GM21825 (cell line): ENCODE measurements at regions not wholly inside any gene's neighbourhood (a gene's known extent, or its start where the extent isn't known, plus 50 kb on each side); places are given as distances from the start of the nearest gene placed in this dataset.
A peak's percentile ranks its signal among the peaks of the same experiment; 100 is the strongest.
"Not testable (repeated sequence)": the region's sequence is repeated elsewhere in the genome, so short reads cannot be mapped to it uniquely, and the experiment has no call there.

Experiments used
- ATAC-seq: cut with Tn5 transposase; IDR thresholded peaks from one replicate; pipeline ENCODE4 v1.9.1; 2021; ENCODE audit warnings: mild to moderate bottlenecking, moderate library complexity; ENCODE audit not compliant: unreplicated experiment

GRCh38 chr1:223992456-223993246 is 121.3 kb upstream of the FBXO28 start:
- ATAC-seq = peak; percentile 100

DNA sequence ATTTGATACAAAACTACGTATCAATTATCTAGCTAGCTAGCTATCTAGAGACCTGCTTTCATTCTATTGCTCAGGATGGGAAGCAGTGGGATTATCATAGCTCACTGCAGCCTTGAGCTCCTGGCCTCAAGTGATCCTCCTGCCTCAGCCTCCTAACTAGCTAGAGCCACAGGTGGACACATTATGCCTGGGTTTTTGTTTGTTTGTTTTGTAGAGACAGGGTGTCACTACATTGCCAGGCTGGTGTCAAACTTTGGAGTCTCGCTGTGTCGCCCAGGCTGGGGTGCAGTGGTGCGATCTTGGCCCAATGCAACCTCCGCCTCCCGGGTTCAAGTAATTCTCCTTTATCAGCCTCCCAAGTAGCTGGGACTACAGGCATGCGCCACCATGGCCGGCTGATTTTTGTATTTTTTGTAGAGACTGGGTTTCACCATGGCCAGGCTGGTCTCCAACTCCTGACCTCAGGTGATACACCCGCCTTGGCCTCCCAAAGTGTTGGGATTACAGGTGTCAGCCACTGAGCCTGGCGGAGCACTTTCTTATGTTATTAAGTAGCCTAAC is 122.5 kb upstream of the FBXO28 start:
- ATAC-seq = not testable (repeated sequence)

- ATAC-seq = not testable (repeated sequence)
These were observed 116.2 kb upstream of the TP53BP2 start for GRCh38 chr1:223961985-223962384.

GRCh38 chr1:223952801-223953200 is 107.1 kb upstream of the TP53BP2 start:
- not testable (repeated sequence) for ATAC-seq

GRCh38 chr1:223951551-223951950 is 105.8 kb upstream of the TP53BP2 start:
- ATAC-seq = not testable (repeated sequence)

DNA sequence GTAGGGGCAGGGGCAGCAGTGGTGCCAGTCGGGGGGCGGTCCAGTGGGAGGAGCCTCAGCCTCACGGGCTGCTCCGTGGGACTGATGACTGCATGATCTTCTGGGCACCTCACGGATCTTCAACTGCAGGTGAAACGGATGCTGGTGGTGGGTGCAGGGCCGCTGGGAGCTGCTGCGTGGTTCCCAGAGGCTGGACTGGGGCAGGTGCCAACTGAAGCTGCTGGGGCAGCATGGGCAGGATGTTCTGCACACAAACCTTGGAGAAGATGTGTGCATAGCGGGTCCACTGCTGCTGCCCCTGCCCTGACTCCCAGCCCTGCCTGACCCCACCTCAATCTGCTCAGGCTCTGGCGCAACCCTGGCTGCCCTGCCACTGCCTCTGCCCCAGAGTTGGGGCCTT is 104.2 kb upstream of the TP53BP2 start:
- not testable (repeated sequence) for ATAC-seq

- not testable (repeated sequence) for ATAC-seq
These were observed 102.3 kb upstream of the TP53BP2 start for GRCh38 chr1:223948041-223948440.

DNA sequence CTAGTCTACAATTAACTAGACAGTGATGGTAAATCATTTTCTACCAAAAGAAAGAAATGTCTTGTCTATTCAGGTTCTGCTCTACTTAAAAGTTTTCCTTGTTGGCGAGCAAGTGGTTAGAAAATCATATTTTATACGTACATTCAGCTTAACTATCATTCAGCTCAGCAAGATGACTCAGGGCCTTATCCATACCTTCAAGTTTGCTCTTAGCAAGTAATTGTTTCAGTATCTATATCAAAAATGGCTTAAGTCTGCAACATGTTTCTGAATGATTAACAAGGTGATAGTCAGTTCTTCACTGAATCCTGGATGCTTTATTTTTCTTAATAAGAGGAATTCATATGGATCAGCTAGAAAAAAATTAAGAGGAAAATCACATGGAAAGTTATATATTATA is 90.8 kb upstream of the TP53BP2 start:
- not testable (repeated sequence) for ATAC-seq

GRCh38 chr1:223931476-223931875 is 85.7 kb upstream of the TP53BP2 start:
- not testable (repeated sequence) for ATAC-seq

GRCh38 chr1:223920805-223921204 is 75.1 kb upstream of the TP53BP2 start:
- ATAC-seq = not testable (repeated sequence)

DNA sequence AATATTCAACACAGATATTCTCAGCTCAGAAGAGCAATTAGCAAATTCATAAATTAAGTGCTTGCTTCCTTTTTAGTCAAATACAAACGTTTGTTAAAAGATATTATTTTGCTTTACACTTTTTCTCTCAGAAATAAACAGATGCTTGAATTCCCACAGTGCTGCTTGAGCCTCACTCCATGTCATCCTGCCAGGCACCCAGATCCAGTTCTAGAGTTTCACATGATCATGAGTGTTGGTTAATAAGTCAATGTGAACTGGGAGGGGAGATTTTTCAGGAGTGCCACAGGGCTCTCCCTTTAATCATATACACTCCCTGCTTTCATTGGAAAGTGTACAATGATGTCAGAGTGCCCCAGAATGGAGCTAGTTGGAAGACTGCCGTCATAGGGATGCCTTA is 69.7 kb upstream of the TP53BP2 start:
- ATAC-seq = not testable (repeated sequence)

- not testable (repeated sequence) for ATAC-seq
These were observed 68.0 kb upstream of the TP53BP2 start for GRCh38 chr1:223913715-223914114.

- ATAC-seq = not testable (repeated sequence)
These were observed 62.3 kb upstream of the TP53BP2 start for GRCh38 chr1:223907943-223908587.

GRCh38 chr1:223903221-223903620 is 57.5 kb upstream of the TP53BP2 start:
- not testable (repeated sequence) for ATAC-seq

GRCh38 chr1:223899775-223900174 is 54.0 kb upstream of the TP53BP2 start:
- not testable (repeated sequence) for ATAC-seq

DNA sequence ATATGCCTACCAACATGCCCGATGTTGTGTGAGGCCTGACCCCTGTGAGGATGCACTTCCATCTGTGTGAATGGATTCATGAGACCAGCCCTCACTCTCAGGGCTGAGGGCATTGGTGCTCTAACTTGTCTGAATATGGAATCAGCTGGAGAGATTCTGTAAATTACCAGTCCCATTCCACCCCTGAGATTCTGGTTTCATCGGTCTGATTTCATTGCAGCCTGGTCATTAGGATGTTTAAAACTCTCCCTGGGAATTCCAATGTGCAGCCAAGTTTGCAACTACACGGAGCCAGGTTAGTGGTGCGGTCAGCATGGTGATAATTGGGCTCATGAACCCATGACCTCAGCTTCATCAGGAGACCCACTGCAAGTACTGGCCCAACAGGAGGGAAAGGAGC is 51.4 kb upstream of the TP53BP2 start:
- ATAC-seq = not testable (repeated sequence)

DNA sequence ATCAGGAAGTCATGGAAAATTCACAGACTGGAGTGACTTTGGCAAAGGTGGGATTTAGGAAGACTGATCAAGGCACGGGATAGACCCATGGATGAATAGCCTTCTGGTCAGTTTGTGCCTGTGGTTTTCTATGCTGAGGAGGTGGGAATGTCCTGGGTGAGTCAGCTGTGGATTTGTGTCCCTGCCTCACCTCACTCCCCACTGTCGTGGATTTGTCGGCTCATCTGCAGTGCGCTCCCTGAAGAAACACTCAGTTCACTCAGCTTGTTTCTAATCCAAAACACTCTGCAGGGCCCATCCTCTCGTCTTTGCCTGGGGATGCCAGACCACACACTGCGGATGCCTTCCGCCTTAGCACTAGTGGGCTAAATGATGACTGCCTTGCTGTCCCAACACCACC is 50.2 kb upstream of the TP53BP2 start:
- not testable (repeated sequence) for ATAC-seq
